B cell (primary cell): ENCODE measurements at regions not wholly inside any gene's neighbourhood (a gene's known extent, or its start where the extent isn't known, plus 50 kb on each side); places are given as distances from the start of the nearest gene placed in this dataset.
"Not testable (repeated sequence)": the region's sequence is repeated elsewhere in the genome, so short reads cannot be mapped to it uniquely, and the experiment has no call there.

Experiments
- ATAC-seq: fragments of 200-7000 bp; cut with Tn5 transposase; one replicate; pipeline ENCODE4 v1.10.0; 2021; ENCODE audit warnings: low read depth, mild to moderate bottlenecking, moderate number of reproducible peaks, moderate library complexity
- CTCF ChIA-PET: fragments of 350-600 bp; sonication (Branson Sonifier 250); formaldehyde crosslinking; loops from one replicate; lab custom pipeline; 2021; ENCODE audit warnings: antibody characterized with exemption, inconsistent platforms; lab: Charles Lee
- POLR2A ChIA-PET: fragments of 350-600 bp; sonication (Branson Sonifier 250); formaldehyde crosslinking; loops from one replicate; lab custom pipeline; 2021; ENCODE audit warnings: antibody characterized with exemption; lab: Charles Lee
- DNase-seq: peaks from one replicate; pipeline ENCODE4 v3.0.0; 2013
- H2AFZ ChIP-seq: 2 replicates; pipeline ENCODE4 v1.6.1; 2012; ENCODE audit warnings: mild to moderate bottlenecking, low read depth, low read length; ENCODE audit not compliant: insufficient read depth, poor library complexity, severe bottlenecking
- H3K27ac ChIP-seq, 2 donors: 1 replicate in 1 of 2; 2 replicates in 1 of 2; pipeline ENCODE4 v1.5.1; 2012 to 2013; ENCODE audit warnings: low read length in 2 of 2, mild to moderate bottlenecking in 2 of 2, moderate library complexity in 1 of 2
- H3K27me3 ChIP-seq, 4 experiments: fragments of 200-600 bp in 1 of 4; sonication (generic) in 1 of 4; replicated peaks in 1 of 4; 1 replicate in 2 of 4; 2 replicates in 2 of 4; pipeline versions ENCODE4 v1.6.1 to v1.7.0; 2013 to 2016; ENCODE audit warnings: low read length in 3 of 4, mild to moderate bottlenecking in 2 of 4, mixed read lengths in 1 of 4, moderate library complexity in 1 of 4; ENCODE audit not compliant: insufficient read depth in 4 of 4, control insufficient read depth in 3 of 4; ENCODE audit errors: control extremely low read depth in 1 of 4
- H3K36me3 ChIP-seq, 2 experiments: replicated peaks in 1 of 2; 1 replicate in 1 of 2; 2 replicates in 1 of 2; pipeline versions ENCODE4 v1.6.1 to v1.7.1; 2013; ENCODE audit warnings: low read length in 1 of 2; ENCODE audit not compliant: insufficient read depth in 2 of 2, control insufficient read depth in 1 of 2; ENCODE audit errors: control extremely low read depth in 1 of 2, extremely low read depth in 1 of 2
- H3K4me1 ChIP-seq, 2 donors: fragments of 200-600 bp in 1 of 2; sonication (generic) in 1 of 2; 1 replicate in 1 of 2; 2 replicates in 1 of 2; pipeline versions ENCODE4 v1.5.1 to v1.6.1; 2013 to 2017; ENCODE audit warnings: low read length in 2 of 2; ENCODE audit not compliant: control insufficient read depth in 2 of 2, insufficient read depth in 2 of 2
- H3K4me2 ChIP-seq: replicated peaks from 2 replicates; pipeline ENCODE3; 2012; ENCODE audit warnings: mild to moderate bottlenecking, low read depth, low read length; ENCODE audit not compliant: poor library complexity, severe bottlenecking
- H3K4me3 ChIP-seq, 5 experiments: fragments of 200-600 bp in 1 of 5; sonication (generic) in 1 of 5; 1 replicate in 3 of 5; 2 replicates in 2 of 5; pipeline versions ENCODE4 v1.5.1 to v1.7.0; 2011 to 2016; ENCODE audit warnings: low read length in 4 of 5, mild to moderate bottlenecking in 4 of 5, low read depth in 2 of 5, control low read depth in 1 of 5, moderate library complexity in 1 of 5; ENCODE audit not compliant: insufficient read depth in 1 of 5; ENCODE audit errors: control extremely low read depth in 1 of 5, extremely low read depth in 1 of 5
- H3K79me2 ChIP-seq: fragments of 200-600 bp; sonication (generic); one replicate; pipeline ENCODE4 v1.6.0; 2016; ENCODE audit warnings: low read length; ENCODE audit not compliant: control insufficient read depth, insufficient read depth
- H3K9ac ChIP-seq: fragments of 200-600 bp; sonication (generic); 2 replicates; pipeline ENCODE4 v1.6.1; 2017; ENCODE audit warnings: mild to moderate bottlenecking, low read length, moderate library complexity
- H3K9me3 ChIP-seq, 3 donors: one replicate each; pipeline versions ENCODE4 v1.6.1 to v1.7.1; 2013; ENCODE audit warnings: low read length in 2 of 3; ENCODE audit not compliant: control insufficient read depth in 2 of 3, insufficient read depth in 1 of 3; ENCODE audit errors: control extremely low read depth in 1 of 3
- H4K20me1 ChIP-seq: 2 replicates; pipeline ENCODE4 v1.6.0; 2012; ENCODE audit warnings: mild to moderate bottlenecking, low read length; ENCODE audit not compliant: insufficient read depth, control insufficient read depth, poor library complexity, severe bottlenecking
- H3K27ac Mint-ChIP-seq: one replicate; pipeline ENCODE4 v1.8.0; 2021; ENCODE audit warnings: mixed read lengths
- H3K27me3 Mint-ChIP-seq: one replicate; pipeline ENCODE4 v1.8.0; 2021; ENCODE audit warnings: mixed read lengths
- H3K4me1 Mint-ChIP-seq: one replicate; pipeline ENCODE4 v1.8.0; 2021; ENCODE audit warnings: mixed read lengths
- H3K4me3 Mint-ChIP-seq: one replicate; pipeline ENCODE4 v1.8.0; 2021; ENCODE audit warnings: mixed read lengths
- H3K9me3 Mint-ChIP-seq: one replicate; pipeline ENCODE4 v1.8.0; 2022; ENCODE audit warnings: mixed read lengths; ENCODE audit not compliant: insufficient read depth
- EZH2 ChIP-seq: IDR thresholded peaks from 2 replicates; pipeline ENCODE4 v1.6.1; 2012; ENCODE audit warnings: borderline replicate concordance, low read depth, mild to moderate bottlenecking, moderate library complexity, low read length; ENCODE audit not compliant: insufficient read depth, poor library complexity, severe bottlenecking
- WGBS: methylation state at CpG from one replicate; pipeline ENCODE4 v1.1.5; 2013; ENCODE audit warnings: missing lambda C conversion rate; ENCODE audit not compliant: insufficient coverage; 5-methylcytosine and 5-hydroxymethylcytosine counted together
- intact Hi-C: fragments of 100-400 bp; cut with micrococcal nuclease; formaldehyde crosslinking; loops from one replicate; pipeline ENCODE4 v1.10.0; 2022
- TF ChIP-seq, protein P1 (sequence below): fragments of 200-600 bp; IDR thresholded peaks from one replicate; pipeline ENCODE4 v1.8.0; 2022; ENCODE audit warnings: antibody characterized with exemption, mild to moderate bottlenecking

GRCh38 chr2:175588213-175588612 is 406.7 kb upstream of the ATP5MC3 start:
- H3K9ac ChIP-seq, intact Hi-C loops, CTCF ChIA-PET: not testable (repeated sequence)

DNA sequence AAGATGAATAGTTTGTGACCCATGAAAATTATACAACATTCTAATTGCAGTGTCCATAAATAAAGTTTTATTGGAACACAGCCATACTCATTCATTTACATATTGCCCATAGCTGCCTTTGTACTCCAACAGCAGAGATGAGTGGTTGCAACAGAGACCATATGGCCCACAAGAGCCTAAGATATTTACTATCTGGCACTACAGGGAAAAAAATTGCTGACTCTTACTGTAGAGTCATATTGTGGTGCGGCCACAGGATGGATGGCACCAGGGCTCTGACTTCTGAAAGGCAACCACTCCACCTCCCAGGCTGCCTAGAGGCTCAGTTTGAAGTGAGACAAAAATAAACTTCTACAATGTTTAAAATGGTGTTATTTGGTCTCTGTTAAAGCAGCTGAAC is 404.0 kb upstream of the ATP5MC3 start:
- POLR2A ChIA-PET = no interaction called here
- CTCF ChIA-PET = no interaction called here

More at GRCh38 chr2:175588213-175588612, 406.7 kb upstream of the ATP5MC3 start:
- POLR2A ChIA-PET, H3K9me3 ChIP-seq, H3K27ac Mint-ChIP-seq, H3K27me3 Mint-ChIP-seq, H3K9me3 Mint-ChIP-seq, DNase-seq, H4K20me1 ChIP-seq, H3K4me1 ChIP-seq, H2AFZ ChIP-seq, H3K27ac ChIP-seq, H3K4me3 ChIP-seq, H3K4me1 Mint-ChIP-seq, H3K27me3 ChIP-seq, H3K36me3 ChIP-seq, H3K4me2 ChIP-seq, ATAC-seq, H3K4me3 Mint-ChIP-seq, H3K79me2 ChIP-seq: not testable (repeated sequence)
- WGBS = no CpG with 5 or more reads among the region's 1 CpG

More for the DNA sequence above, 404.0 kb upstream of the ATP5MC3 start:
- Mint-ChIP-seq H3K27me3 (no peaks in the 10 kb centered on the region), H3K4me1 (no peaks in the 10 kb centered on the region), H3K9me3 (peaks cover 1% of the 10 kb centered on the region), H3K4me3 (no peak overlapping the region), H3K27ac (no peak overlapping the region)
- ATAC-seq (no peak), DNase-seq (no peak)
- no peaks in the 10 kb centered on the region for H4K20me1 ChIP-seq
- H3K27me3 ChIP-seq = no peaks in the 10 kb centered on the region
- TF ChIP-seq EZH2 = no peak
- TF ChIP-seq, protein P1, sequence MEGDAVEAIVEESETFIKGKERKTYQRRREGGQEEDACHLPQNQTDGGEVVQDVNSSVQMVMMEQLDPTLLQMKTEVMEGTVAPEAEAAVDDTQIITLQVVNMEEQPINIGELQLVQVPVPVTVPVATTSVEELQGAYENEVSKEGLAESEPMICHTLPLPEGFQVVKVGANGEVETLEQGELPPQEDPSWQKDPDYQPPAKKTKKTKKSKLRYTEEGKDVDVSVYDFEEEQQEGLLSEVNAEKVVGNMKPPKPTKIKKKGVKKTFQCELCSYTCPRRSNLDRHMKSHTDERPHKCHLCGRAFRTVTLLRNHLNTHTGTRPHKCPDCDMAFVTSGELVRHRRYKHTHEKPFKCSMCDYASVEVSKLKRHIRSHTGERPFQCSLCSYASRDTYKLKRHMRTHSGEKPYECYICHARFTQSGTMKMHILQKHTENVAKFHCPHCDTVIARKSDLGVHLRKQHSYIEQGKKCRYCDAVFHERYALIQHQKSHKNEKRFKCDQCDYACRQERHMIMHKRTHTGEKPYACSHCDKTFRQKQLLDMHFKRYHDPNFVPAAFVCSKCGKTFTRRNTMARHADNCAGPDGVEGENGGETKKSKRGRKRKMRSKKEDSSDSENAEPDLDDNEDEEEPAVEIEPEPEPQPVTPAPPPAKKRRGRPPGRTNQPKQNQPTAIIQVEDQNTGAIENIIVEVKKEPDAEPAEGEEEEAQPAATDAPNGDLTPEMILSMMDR = no peak
- no peak overlapping the region for H3K4me3 ChIP-seq
- no peak overlapping the region for H2AFZ ChIP-seq
- no peaks in the 10 kb centered on the region for H3K9me3 ChIP-seq
- no peak overlapping the region for H3K9ac ChIP-seq
- H3K27ac ChIP-seq = no peak overlapping the region
- no peaks in the 10 kb centered on the region for H3K36me3 ChIP-seq
- H3K4me2 ChIP-seq = no peak overlapping the region
- no peaks in the 10 kb centered on the region for H3K4me1 ChIP-seq
- no peaks in the 10 kb centered on the region for H3K79me2 ChIP-seq
- no CpG with 5 or more reads among the region's 1 CpG for WGBS
- intact Hi-C loops = no loop called here
